ENCODE measurements at regions not wholly inside any gene's neighbourhood (a gene's known extent, or its start where the extent isn't known, plus 50 kb on each side); places are given as distances from the start of the nearest gene placed in this dataset.

DNA sequence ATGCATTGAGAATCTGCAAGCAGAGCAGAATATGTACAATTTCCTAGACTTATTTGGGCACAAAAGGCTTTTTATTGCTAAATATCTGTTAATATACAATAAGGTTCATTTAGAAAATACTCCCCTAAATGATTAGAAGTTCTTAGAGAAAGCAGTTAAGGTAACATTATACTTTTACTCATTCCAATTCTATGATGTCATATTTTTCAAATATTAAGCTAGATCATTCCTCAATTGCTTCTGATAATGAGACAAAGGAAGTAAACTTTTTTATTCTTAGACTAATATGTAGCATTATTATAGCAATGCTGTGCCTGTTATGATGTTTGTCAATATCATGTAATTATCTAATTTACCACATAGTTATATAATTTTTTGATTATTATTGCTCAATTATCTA is 447.0 kb downstream of the SLC16A7 start (continued):
- TF ChIP-seq TAF1 (IDR thresholded peaks at IDR 0.05; ENCODE audit: low read depth, low read length), result no peak
- no peak for TF ChIP-seq HDAC6 (IDR thresholded peaks at IDR 0.05; ENCODE audit: low read depth, low read length)
